GM12878 (cell line): ENCODE measurements at regions not wholly inside any gene's neighbourhood (a gene's known extent, or its start where the extent isn't known, plus 50 kb on each side); places are given as distances from the start of the nearest gene placed in this dataset.

Experiments used
- ATAC-seq: fragments of 200-7000 bp; cut with Tn5 transposase; 3 replicates; pipeline ENCODE4 v1.9.1; 2020; ENCODE audit warnings: mild to moderate bottlenecking, moderate library complexity
- BruUV-seq: library from RNA; stranded (reverse); fragments of 400-500 nt; replicated peaks from 2 replicates; lab custom pipeline; 2021; lab: Mats Ljungman, UMichigan
- CTCF ChIA-PET: fragments of 300-600 bp; sonication (Branson Sonifier 250); formaldehyde crosslinking; extraction: SDS; loops from one replicate; lab custom pipeline; 2021; ENCODE audit warnings: inconsistent platforms; lab: Yijun Ruan, JAX
- POLR2A ChIA-PET: fragments of 350-600 bp; formaldehyde crosslinking; extraction: SDS; loops from one replicate; lab custom pipeline; 2021; ENCODE audit warnings: inconsistent platforms; lab: Charles Lee
- RAD21 ChIA-PET: fragments of 300-600 bp; sonication (Branson Sonifier 250); formaldehyde crosslinking; loops from one replicate; lab custom pipeline; 2023; ENCODE audit warnings: antibody characterized with exemption; ENCODE audit not compliant: unreplicated experiment; lab: Charles Lee
- SMC1A ChIA-PET: fragments of 300-600 bp; sonication (Branson Sonifier 250); formaldehyde crosslinking; loops from one replicate; lab custom pipeline; 2023; ENCODE audit not compliant: unreplicated experiment, uncharacterized antibody; lab: Charles Lee
- DNase-seq: peaks from one replicate; pipeline ENCODE4 v3.0.0-alpha.2; 2011; ENCODE audit warnings: low read depth, low spot score
- FAIRE-seq: peaks from 3 replicates; lab custom pipeline; 2011; peaks lifted over from hg19 to GRCh38; lab: Jason Lieb, UNC
- H2AFZ ChIP-seq: 2 replicates; pipeline ENCODE4 v1.6.0; 2011; ENCODE audit warnings: low read depth, low read length, control low read depth; ENCODE audit not compliant: control insufficient read depth
- H3K27ac ChIP-seq: 2 replicates; pipeline ENCODE4 v1.5.1; 2011; ENCODE audit warnings: control low read depth; ENCODE audit not compliant: control insufficient read depth, insufficient read depth
- H3K27me3 ChIP-seq, 2 experiments: replicated peaks in 1 of 2; 2 replicates each; pipeline versions ENCODE4 v1.6.0 to v1.6.1; 2011; ENCODE audit warnings: low read length in 1 of 2; ENCODE audit not compliant: control insufficient read depth in 2 of 2, insufficient read depth in 2 of 2
- H3K36me3 ChIP-seq, 2 experiments: 2 replicates each; pipeline ENCODE4 v1.5.1; 2011; ENCODE audit warnings: low read length in 1 of 2; ENCODE audit not compliant: control insufficient read depth in 2 of 2, insufficient read depth in 2 of 2
- H3K4me1 ChIP-seq: 2 replicates; pipeline ENCODE4 v1.6.1; 2011; ENCODE audit warnings: mild to moderate bottlenecking, low read length, moderate library complexity, mixed read lengths; ENCODE audit not compliant: control insufficient read depth, insufficient read depth
- H3K4me2 ChIP-seq: 2 replicates; pipeline ENCODE4 v1.6.0; 2011; ENCODE audit warnings: control low read depth; ENCODE audit not compliant: control insufficient read depth, insufficient read depth
- H3K4me3 ChIP-seq: fragments of 200-600 bp; sonication (generic); 2 replicates; pipeline ENCODE4 v1.5.1; 2016
- H3K79me2 ChIP-seq: 2 replicates; pipeline ENCODE4 v1.6.0; 2011; ENCODE audit warnings: low read length; ENCODE audit not compliant: control insufficient read depth, insufficient read depth
- H3K9ac ChIP-seq: 2 replicates; pipeline ENCODE4 v1.8.0; 2011; ENCODE audit warnings: low read length, control low read depth, mixed read lengths; ENCODE audit not compliant: control insufficient read depth, insufficient read depth
- H3K9me3 ChIP-seq: replicated peaks from 3 replicates; pipeline ENCODE4 v1.5.1; 2011; ENCODE audit warnings: mild to moderate bottlenecking, low read length; ENCODE audit not compliant: control insufficient read depth, insufficient read depth
- H4K20me1 ChIP-seq: 2 replicates; pipeline ENCODE4 v1.6.0; 2011; ENCODE audit not compliant: control insufficient read depth, insufficient read depth
- ATF7 ChIP-seq: fragments of 450-650 bp; IDR thresholded peaks from 2 replicates; pipeline ENCODE4 v1.6.1; 2016; ENCODE audit warnings: low read depth, mild to moderate bottlenecking
- CHD2 ChIP-seq: IDR thresholded peaks from 2 replicates; pipeline ENCODE4 v1.6.1; 2011; ENCODE audit warnings: low read depth, low read length, improper control_type of control experiment, borderline replicate concordance
- EGR1 ChIP-seq, 2 experiments: IDR thresholded peaks; 1 replicate in 1 of 2; 2 replicates in 1 of 2; pipeline ENCODE4 v1.6.1; 2011 to 2012; ENCODE audit warnings: low read depth in 2 of 2, low read length in 2 of 2, borderline replicate concordance in 1 of 2, mild to moderate bottlenecking in 1 of 2, moderate library complexity in 1 of 2
- MTA2 ChIP-seq: fragments of 450-650 bp; IDR thresholded peaks from 2 replicates; pipeline ENCODE4 v1.6.1; 2016; ENCODE audit warnings: low read depth, mild to moderate bottlenecking, moderate library complexity
- NFIC ChIP-seq: IDR thresholded peaks from 2 replicates; pipeline ENCODE4 v1.6.1; 2012; ENCODE audit warnings: low read depth, mild to moderate bottlenecking, inconsistent platforms, low read length, moderate library complexity
- PAX8 ChIP-seq: fragments of 450-650 bp; IDR thresholded peaks from 2 replicates; pipeline ENCODE4 v1.6.1; 2017; ENCODE audit warnings: mild to moderate bottlenecking, moderate library complexity
- RAD51 ChIP-seq: fragments of 450-650 bp; IDR thresholded peaks from 2 replicates; pipeline ENCODE4 v1.6.1; 2016; ENCODE audit warnings: moderate library complexity, mild to moderate bottlenecking, inconsistent platforms
- RELB ChIP-seq: fragments of 450-650 bp; IDR thresholded peaks from 2 replicates; pipeline ENCODE4 v1.6.1; 2017; ENCODE audit warnings: low read depth, mild to moderate bottlenecking, moderate library complexity
- RUNX3 ChIP-seq: IDR thresholded peaks from 2 replicates; pipeline ENCODE4 v1.6.1; 2012; ENCODE audit warnings: low read length, inconsistent platforms
- ZBTB11 ChIP-seq: fragments of 450-650 bp; formaldehyde crosslinking; IDR thresholded peaks from 2 replicates; pipeline ENCODE4 v1.5.0; 2022; ENCODE audit warnings: mild to moderate bottlenecking, missing genetic modification characterization
- ZSCAN29 ChIP-seq: fragments of 450-650 bp; IDR thresholded peaks from 2 replicates; pipeline ENCODE4 v1.6.1; 2017; ENCODE audit warnings: mild to moderate bottlenecking, moderate library complexity
- WGBS: methylation state at CpG from one replicate; pipeline ENCODE4 v1.1.6; 2016; ENCODE audit warnings: low lambda C conversion rate; ENCODE audit not compliant: insufficient replicate concordance, insufficient coverage; ENCODE audit errors: missing lambda C conversion rate; 5-methylcytosine and 5-hydroxymethylcytosine counted together
- in situ Hi-C: fragments of 300-500 bp; cut with MboI; formaldehyde crosslinking; loops from 9 replicates; pipeline ENCODE4 v1.14.3; 2018; ENCODE audit warnings: mixed read lengths
- intact Hi-C: fragments of 100-400 bp; cut with micrococcal nuclease; formaldehyde crosslinking; loops from one replicate; pipeline ENCODE4 v1.14.2; 2022; ENCODE audit not compliant: unreplicated experiment
- TF ChIP-seq, protein P1 (sequence below), 3 experiments: IDR thresholded peaks in 2 of 3; conservative IDR thresholded peaks in 1 of 3; 2 replicates each; pipeline ENCODE4 v1.5.1; 2011; ENCODE audit warnings: low read depth in 3 of 3, low read length in 3 of 3, mild to moderate bottlenecking in 3 of 3, control low read depth in 2 of 3, moderate library complexity in 2 of 3, inconsistent platforms in 1 of 3, mixed read lengths in 1 of 3; ENCODE audit not compliant: control insufficient read depth in 2 of 3, insufficient read depth in 1 of 3; ENCODE audit errors: extremely low read depth in 1 of 3
- TF ChIP-seq, protein P2 (sequence below): IDR thresholded peaks from 2 replicates; pipeline ENCODE4 v1.6.1; 2011; ENCODE audit warnings: low read depth, low read length, improper control_type of control experiment, borderline replicate concordance
- TF ChIP-seq, protein P3 (sequence below): IDR thresholded peaks from 2 replicates; pipeline ENCODE4 v1.6.1; 2011; ENCODE audit warnings: low read depth, mild to moderate bottlenecking, low read length, moderate library complexity, borderline replicate concordance; ENCODE audit errors: extremely low read depth

GRCh38 chr14:81993432-81993831 lies 459.8 kb upstream of the SEL1L start (continued):
- TF ChIP-seq, protein P1, sequence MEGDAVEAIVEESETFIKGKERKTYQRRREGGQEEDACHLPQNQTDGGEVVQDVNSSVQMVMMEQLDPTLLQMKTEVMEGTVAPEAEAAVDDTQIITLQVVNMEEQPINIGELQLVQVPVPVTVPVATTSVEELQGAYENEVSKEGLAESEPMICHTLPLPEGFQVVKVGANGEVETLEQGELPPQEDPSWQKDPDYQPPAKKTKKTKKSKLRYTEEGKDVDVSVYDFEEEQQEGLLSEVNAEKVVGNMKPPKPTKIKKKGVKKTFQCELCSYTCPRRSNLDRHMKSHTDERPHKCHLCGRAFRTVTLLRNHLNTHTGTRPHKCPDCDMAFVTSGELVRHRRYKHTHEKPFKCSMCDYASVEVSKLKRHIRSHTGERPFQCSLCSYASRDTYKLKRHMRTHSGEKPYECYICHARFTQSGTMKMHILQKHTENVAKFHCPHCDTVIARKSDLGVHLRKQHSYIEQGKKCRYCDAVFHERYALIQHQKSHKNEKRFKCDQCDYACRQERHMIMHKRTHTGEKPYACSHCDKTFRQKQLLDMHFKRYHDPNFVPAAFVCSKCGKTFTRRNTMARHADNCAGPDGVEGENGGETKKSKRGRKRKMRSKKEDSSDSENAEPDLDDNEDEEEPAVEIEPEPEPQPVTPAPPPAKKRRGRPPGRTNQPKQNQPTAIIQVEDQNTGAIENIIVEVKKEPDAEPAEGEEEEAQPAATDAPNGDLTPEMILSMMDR (IDR thresholded peaks at IDR 0.05 in 2 of 3, conservative IDR thresholded peaks at IDR 0.05 in 1 of 3; ENCODE audit: control insufficient read depth in 2 of 3, extremely low read depth in 1 of 3, insufficient read depth in 1 of 3, low read depth in 3 of 3, low read length in 3 of 3) = no peak
- TF ChIP-seq RAD51 (no peak), NFIC (no peak), MTA2 (no peak), EGR1 (IDR thresholded peaks at IDR 0.05; ENCODE audit: borderline replicate concordance in 1 of 2, low read depth in 2 of 2, low read length in 2 of 2) (no peak), RUNX3 (no peak)

GRCh38 chr14:82003426-82003825 lies 469.8 kb upstream of the SEL1L start:
- H3K27ac ChIP-seq = no peak overlapping the region
- H4K20me1 ChIP-seq = no peaks in the 10 kb centered on the region
- no TSS peak for BruUV-seq
- H3K4me2 ChIP-seq = no peak overlapping the region
- no peaks in the 10 kb centered on the region for H3K79me2 ChIP-seq
- H3K9ac ChIP-seq = no peak overlapping the region
- H2AFZ ChIP-seq = no peak overlapping the region
- no peaks in the 10 kb centered on the region for H3K27me3 ChIP-seq
- TF ChIP-seq ZBTB11 (CRISPR knock-in tag) = no peak
- no peak for TF ChIP-seq RELB
- no peak for TF ChIP-seq EGR1 (IDR thresholded peaks at IDR 0.05; ENCODE audit: borderline replicate concordance in 1 of 2, low read depth in 2 of 2, low read length in 2 of 2)
- TF ChIP-seq, protein P2, sequence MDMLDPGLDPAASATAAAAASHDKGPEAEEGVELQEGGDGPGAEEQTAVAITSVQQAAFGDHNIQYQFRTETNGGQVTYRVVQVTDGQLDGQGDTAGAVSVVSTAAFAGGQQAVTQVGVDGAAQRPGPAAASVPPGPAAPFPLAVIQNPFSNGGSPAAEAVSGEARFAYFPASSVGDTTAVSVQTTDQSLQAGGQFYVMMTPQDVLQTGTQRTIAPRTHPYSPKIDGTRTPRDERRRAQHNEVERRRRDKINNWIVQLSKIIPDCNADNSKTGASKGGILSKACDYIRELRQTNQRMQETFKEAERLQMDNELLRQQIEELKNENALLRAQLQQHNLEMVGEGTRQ = no peak
- TF ChIP-seq ZSCAN29 = no peak
- TF ChIP-seq, protein P3, sequence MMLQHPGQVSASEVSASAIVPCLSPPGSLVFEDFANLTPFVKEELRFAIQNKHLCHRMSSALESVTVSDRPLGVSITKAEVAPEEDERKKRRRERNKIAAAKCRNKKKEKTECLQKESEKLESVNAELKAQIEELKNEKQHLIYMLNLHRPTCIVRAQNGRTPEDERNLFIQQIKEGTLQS = no peak
- TF ChIP-seq PAX8 = no peak
- no peak for TF ChIP-seq CHD2
- no peak for TF ChIP-seq ATF7
- SMC1A ChIA-PET = no interaction called here
- no peaks in the 10 kb centered on the region for H3K36me3 ChIP-seq
- DNase-seq (no peak), ATAC-seq (no peak), FAIRE-seq (no peak)
- CTCF ChIA-PET = no interaction called here
- POLR2A ChIA-PET = no interaction called here
- intact Hi-C loops (no loop called here), in situ Hi-C loops (no loop called here)
- no peaks in the 10 kb centered on the region for H3K4me1 ChIP-seq
- H3K4me3 ChIP-seq = no peak overlapping the region
- H3K9me3 ChIP-seq = no peaks in the 10 kb centered on the region
- RAD21 ChIA-PET = no interaction called here
- WGBS = 15% methylated on average over 1 of the region's 1 CpG
